DMS53 treated with DMSO at 0.1 percent for 48 hours (cell line): ENCODE measurements at regions not wholly inside any gene's neighbourhood (a gene's known extent, or its start where the extent isn't known, plus 50 kb on each side); places are given as distances from the start of the nearest gene placed in this dataset.
A peak's percentile ranks its signal among the peaks of the same experiment; 100 is the strongest.

Experiments
- DNase-seq: peaks from one replicate; lab custom pipeline; 2025; ENCODE audit not compliant: unreplicated experiment; lab: John Stamatoyannopoulos, UW

GRCh38 chr12:74794522-74794921 is 256.9 kb downstream of the ATXN7L3B start:
- no peak for DNase-seq

GRCh38 chr12:74801625-74802024 is 264.0 kb downstream of the ATXN7L3B start:
- no peak for DNase-seq

- no peak for DNase-seq
These were observed 279.0 kb downstream of the ATXN7L3B start for GRCh38 chr12:74816398-74817175.

GRCh38 chr12:74817499-74817898 is 279.9 kb downstream of the ATXN7L3B start:
- DNase-seq = no peak

DNA sequence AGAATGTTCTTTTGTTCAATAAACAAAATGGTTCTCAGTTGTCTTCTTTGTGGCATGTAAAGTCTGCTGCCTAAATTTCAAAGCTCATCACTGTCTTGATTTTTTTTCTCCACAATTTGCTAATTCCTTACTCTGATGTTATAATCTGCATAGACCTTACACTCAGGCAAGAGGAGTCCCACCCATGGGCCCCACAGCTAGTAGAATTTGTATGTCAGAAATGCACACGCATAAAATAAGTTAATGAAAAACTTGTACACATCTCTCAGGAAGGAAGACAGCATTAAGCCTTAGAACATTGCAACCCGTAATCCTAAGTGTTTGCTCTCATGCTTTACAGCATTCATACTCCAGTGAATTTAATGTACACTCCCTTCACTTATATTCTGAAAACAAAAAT is 280.8 kb downstream of the ATXN7L3B start:
- no peak for DNase-seq

DNA sequence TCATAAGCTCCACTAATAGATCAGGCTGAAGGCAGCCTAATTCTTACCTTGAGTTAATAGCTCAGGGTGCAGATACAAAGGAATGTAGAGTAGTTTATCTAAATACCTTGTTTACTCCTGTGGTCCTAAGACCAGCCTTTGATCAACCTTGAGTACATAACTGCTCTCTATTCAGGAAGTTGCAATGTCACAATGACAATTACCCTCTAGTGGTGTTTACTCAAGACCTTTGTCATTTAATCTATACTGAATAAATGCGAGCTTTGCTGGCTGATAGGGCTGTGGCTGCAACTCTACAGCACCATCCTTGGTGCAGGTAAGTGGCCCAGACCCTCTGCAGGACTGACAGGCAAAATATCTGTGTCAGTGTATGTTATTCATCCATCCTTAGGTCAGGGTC is 282.7 kb downstream of the ATXN7L3B start:
- no peak for DNase-seq

DNA sequence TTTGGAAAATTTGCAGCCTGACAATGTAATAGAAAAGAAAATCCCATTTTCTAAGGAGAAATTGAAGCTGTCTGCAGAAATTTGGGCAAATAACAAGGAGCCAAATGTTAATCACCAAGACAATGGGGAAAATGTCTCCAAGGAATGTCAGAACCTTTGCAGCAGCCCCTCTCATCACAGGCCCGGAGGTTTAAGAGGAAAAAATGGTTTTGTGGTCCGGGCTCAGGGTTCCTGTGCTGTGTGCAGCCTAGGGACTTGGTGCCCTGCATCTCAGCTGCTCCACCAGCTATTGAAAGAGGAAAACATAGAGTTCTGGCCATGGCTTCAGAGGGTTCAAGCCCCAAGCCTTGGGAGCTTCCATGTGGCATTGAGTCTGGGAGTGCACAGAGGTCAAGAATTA is 298.9 kb downstream of the ATXN7L3B start:
- no peak for DNase-seq

DNA sequence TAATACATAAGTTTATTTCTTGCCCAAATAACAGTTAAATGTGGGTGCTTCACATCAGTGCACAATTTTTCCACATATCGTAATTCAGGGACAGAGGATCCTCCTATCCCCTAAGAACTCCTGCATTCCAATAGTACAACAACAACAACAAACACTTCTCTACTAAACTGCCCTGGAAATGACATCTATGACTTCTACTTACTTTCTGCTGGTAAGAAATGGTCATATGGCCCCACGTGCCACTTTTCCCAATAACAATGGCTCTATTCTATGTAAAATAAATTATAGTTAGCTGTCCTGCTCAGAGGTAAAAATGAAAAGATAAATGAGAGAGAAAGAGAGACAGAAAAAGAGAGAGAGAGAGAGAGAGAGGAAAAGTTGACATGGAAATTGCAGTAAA is 308.5 kb downstream of the ATXN7L3B start:
- no peak for DNase-seq

GRCh38 chr12:74847169-74847568 is 309.5 kb downstream of the ATXN7L3B start:
- DNase-seq = no peak

- DNase-seq = no peak
These were observed 310.4 kb downstream of the ATXN7L3B start for GRCh38 chr12:74848006-74848405.

GRCh38 chr12:74849801-74850200 is 312.2 kb downstream of the ATXN7L3B start:
- no peak for DNase-seq

DNA sequence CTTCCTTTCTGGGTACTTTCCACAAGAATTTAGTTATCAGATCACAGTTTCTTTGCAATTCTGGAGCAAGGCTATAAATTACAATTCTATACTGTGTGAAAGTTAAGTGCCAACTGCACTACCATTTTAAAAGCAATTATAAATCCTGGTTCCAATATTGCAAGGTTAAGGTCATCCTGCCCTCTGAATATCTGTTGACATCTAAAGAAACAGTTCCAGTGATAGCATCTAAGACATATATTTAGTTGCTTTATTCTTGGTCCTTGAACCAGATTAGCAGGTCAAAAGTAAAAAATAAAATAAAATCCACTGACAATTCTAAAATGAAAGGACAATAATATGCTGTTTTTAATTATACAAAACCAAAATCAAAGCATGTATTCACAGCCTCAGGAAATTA is 334.2 kb downstream of the ATXN7L3B start:
- DNase-seq = no peak

GRCh38 chr12:74885775-74886174 is 323.9 kb downstream of the KCNC2 start:
- no peak for DNase-seq

DNA sequence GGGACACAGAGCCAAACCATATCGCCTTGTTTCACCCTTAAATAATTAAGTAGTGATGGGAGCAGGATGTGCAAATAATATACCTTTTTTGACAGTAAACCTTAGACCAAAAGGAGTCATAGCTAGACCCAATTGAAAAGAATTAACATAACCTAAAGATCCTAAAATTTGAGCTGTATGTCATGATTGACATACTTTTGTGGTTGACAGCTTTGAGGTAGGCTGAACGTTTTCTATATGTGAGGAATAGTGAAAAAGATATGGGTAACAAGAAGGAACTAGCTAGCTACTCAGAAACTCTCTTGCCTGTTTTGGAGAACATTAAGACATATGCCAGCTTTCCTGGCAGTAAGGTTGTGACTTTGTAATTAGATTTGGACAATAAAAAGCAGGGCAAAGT is 320.6 kb downstream of the KCNC2 start:
- no peak for DNase-seq

DNA sequence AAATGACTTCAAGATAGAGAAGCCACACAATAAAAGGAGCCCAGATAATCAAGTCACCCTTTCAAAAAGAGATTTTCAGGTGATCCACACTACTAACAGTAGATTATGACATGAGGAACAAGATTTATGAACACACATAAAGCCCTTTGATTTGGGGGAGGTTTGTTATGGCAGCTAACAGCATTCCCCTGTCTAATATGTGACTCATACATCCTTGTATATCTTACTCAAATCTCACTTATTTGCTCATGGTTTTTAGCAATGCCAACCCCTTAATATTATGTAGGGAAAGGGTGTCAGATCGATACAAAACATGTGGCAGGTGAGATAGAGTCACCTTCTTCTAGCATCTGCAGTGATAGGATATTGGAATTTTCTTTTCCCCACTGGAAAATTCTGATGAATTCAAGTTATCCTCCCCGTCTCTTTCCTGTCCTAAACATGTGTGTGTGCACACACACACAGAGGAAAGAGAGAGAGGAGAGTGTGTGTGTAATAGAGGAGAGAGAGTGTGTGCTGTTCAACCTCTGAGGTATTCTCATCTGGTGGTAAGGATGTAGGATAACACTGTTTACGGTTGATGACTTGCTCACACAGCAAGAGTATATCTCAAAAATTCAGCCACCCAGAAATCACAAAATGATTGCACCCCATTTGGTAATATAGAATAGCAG is 319.9 kb downstream of the KCNC2 start:
- DNase-seq = peak; percentile 77

DNA sequence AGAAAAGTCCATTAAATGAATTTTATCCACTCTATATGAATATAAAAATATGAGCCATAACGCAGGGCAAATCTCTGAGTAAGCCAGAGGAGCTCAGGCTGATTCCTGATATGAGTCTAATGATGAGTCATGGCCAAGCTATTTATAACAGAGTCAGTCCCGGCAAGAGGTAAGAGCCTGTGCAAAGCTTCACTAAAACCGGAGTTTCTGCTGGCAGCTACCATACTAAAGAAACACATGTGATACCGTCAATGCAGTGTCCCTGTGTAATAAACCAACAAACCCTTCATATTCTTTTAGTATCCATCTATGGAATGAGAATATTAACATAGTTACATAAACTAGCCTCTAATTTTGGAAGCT is 319.4 kb downstream of the KCNC2 start:
- DNase-seq = peak; percentile 96

- DNase-seq = no peak
These were observed 318.5 kb downstream of the KCNC2 start for GRCh38 chr12:74891083-74891668.

- no peak for DNase-seq
These were observed 317.5 kb downstream of the KCNC2 start for GRCh38 chr12:74892057-74892633.

DNA sequence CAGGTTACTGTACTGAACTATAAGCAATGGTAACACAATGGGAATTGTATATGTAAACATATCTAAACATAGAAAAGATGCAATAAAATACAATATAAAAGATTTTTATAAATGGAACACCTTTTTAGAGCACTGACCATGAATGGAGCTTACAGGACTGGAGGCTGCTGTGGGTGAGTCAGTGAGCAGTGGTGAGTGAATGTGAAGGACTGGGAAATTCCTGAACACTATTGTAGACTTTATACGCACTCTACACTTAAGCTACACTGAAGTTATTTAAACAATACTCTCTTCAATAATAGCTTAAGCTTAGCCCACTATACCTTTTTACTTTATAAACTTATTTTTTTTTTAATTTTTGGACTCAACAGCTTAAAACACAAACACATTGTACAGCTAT is 313.5 kb downstream of the KCNC2 start:
- no peak for DNase-seq

GRCh38 chr12:74897425-74898211 is 312.0 kb downstream of the KCNC2 start:
- peak; percentile 35 for DNase-seq
